ENCODE measurements at regions not wholly inside any gene's neighbourhood (a gene's known extent, or its start where the extent isn't known, plus 50 kb on each side); places are given as distances from the start of the nearest gene placed in this dataset.
"Not testable (repeated sequence)": the region's sequence is repeated elsewhere in the genome, so short reads cannot be mapped to it uniquely, and the experiment has no call there.

GRCh38 chr2:168300460-168300859 is 53.1 kb upstream of the STK39 start:
- peak; percentile 43 to 50 for DNase-seq

GRCh38 chr2:168304024-168304681 is 56.8 kb upstream of the STK39 start:
- DNase-seq, result no peak

GRCh38 chr2:168307379-168307778 is 60.0 kb upstream of the STK39 start:
- DNase-seq, result no peak

GRCh38 chr2:168310580-168310979 is 63.2 kb upstream of the STK39 start:
- DNase-seq, result no peak

GRCh38 chr2:168311261-168311910 is 64.0 kb upstream of the STK39 start:
- peak in 1 of 2 experiments; percentile 31 for DNase-seq

- no peak for DNase-seq
Measured at GRCh38 chr2:168312036-168312822, 64.8 kb upstream of the STK39 start.

GRCh38 chr2:168314236-168314635 is 66.8 kb upstream of the STK39 start:
- DNase-seq, result no peak

GRCh38 chr2:168315331-168316072 is 68.1 kb upstream of the STK39 start:
- DNase-seq, result no peak

GRCh38 chr2:168316073-168316440 is 68.7 kb upstream of the STK39 start:
- DNase-seq, result no peak

GRCh38 chr2:168317282-168317681 is 69.9 kb upstream of the STK39 start:
- DNase-seq, result no peak

GRCh38 chr2:168320267-168320666 is 72.9 kb upstream of the STK39 start:
- no peak for DNase-seq

GRCh38 chr2:168322325-168323007 is 75.1 kb upstream of the STK39 start:
- DNase-seq, result no peak

GRCh38 chr2:168323529-168324021 is 76.2 kb upstream of the STK39 start:
- no peak for DNase-seq

GRCh38 chr2:168326572-168326971 is 79.2 kb upstream of the STK39 start:
- no peak for DNase-seq

GRCh38 chr2:168327328-168327727 is 79.9 kb upstream of the STK39 start:
- no peak for DNase-seq

- no peak for DNase-seq
Measured at GRCh38 chr2:168328421-168328820, 81.0 kb upstream of the STK39 start.

GRCh38 chr2:168330624-168331423 is 83.4 kb upstream of the STK39 start:
- no peak for DNase-seq

- not testable (repeated sequence) for DNase-seq
Measured at GRCh38 chr2:168335254-168335653, 87.9 kb upstream of the STK39 start.

- DNase-seq, result no peak
Measured at GRCh38 chr2:168336786-168337388, 89.5 kb upstream of the STK39 start.

GRCh38 chr2:168338292-168338691 is 90.9 kb upstream of the STK39 start:
- no peak for DNase-seq

GRCh38 chr2:168338803-168339437 is 91.5 kb upstream of the STK39 start:
- DNase-seq, result no peak

All from NCI-H446 (cell line).